Fibroblast of lung (primary cell): ENCODE measurements at regions not wholly inside any gene's neighbourhood (a gene's known extent, or its start where the extent isn't known, plus 50 kb on each side); places are given as distances from the start of the nearest gene placed in this dataset.

ENCODE experiments used
- DNase-seq, 2 donors: peaks; one replicate each; pipeline versions ENCODE4 v3.0.0 to v3.0.0-alpha.2; 2010; ENCODE audit warnings: low read depth in 2 of 2
- H2AFZ ChIP-seq: 2 replicates; pipeline ENCODE4 v1.5.1; 2012; ENCODE audit warnings: low read length, control low read depth, inconsistent platforms
- H3K27ac ChIP-seq: 2 replicates; pipeline ENCODE4 v1.5.1; 2011; ENCODE audit warnings: low read length, control low read depth; ENCODE audit not compliant: insufficient read depth
- H3K27me3 ChIP-seq: 2 replicates; pipeline ENCODE4 v1.5.1; 2011; ENCODE audit warnings: mild to moderate bottlenecking, low read length; ENCODE audit not compliant: control insufficient read depth, insufficient read depth
- H3K36me3 ChIP-seq: 2 replicates; pipeline ENCODE4 v1.5.1; 2011; ENCODE audit warnings: low read length; ENCODE audit not compliant: control insufficient read depth, insufficient read depth
- H3K4me1 ChIP-seq: 2 replicates; pipeline ENCODE4 v1.5.1; 2011; ENCODE audit warnings: low read length; ENCODE audit not compliant: control insufficient read depth, insufficient read depth; ENCODE audit errors: extremely low read depth
- H3K4me2 ChIP-seq: 2 replicates; pipeline ENCODE4 v1.5.1; 2011; ENCODE audit warnings: low read length, control low read depth; ENCODE audit not compliant: insufficient read depth; ENCODE audit errors: extremely low read depth
- H3K4me3 ChIP-seq, 4 experiments: fragments of 200-600 bp in 1 of 4; sonication (generic) in 1 of 4; replicated peaks in 1 of 4; 2 replicates each; pipeline ENCODE4 v1.5.1; 2011 to 2016; ENCODE audit warnings: low read length in 4 of 4, low read depth in 3 of 4, mild to moderate bottlenecking in 3 of 4, control low read depth in 2 of 4, inconsistent platforms in 1 of 4, mixed read lengths in 1 of 4; ENCODE audit not compliant: insufficient read depth in 1 of 4; ENCODE audit errors: control extremely low read depth in 1 of 4
- H3K79me2 ChIP-seq: 2 replicates; pipeline ENCODE4 v1.5.1; 2012; ENCODE audit warnings: mild to moderate bottlenecking, low read length, inconsistent platforms; ENCODE audit not compliant: control insufficient read depth, insufficient read depth
- H3K9ac ChIP-seq: 2 replicates; pipeline ENCODE4 v1.5.1; 2011; ENCODE audit warnings: mild to moderate bottlenecking, low read length, control low read depth; ENCODE audit not compliant: insufficient read depth
- H3K9me3 ChIP-seq: 2 replicates; pipeline ENCODE4 v1.5.1; 2012; ENCODE audit warnings: low read depth, low read length; ENCODE audit not compliant: control insufficient read depth, insufficient read depth
- H4K20me1 ChIP-seq: 2 replicates; pipeline ENCODE4 v1.5.1; 2011; ENCODE audit warnings: low read length; ENCODE audit not compliant: control insufficient read depth, insufficient read depth; ENCODE audit errors: extremely low read depth
- EZH2 ChIP-seq: IDR thresholded peaks from 2 replicates; pipeline ENCODE4 v1.5.1; 2012; ENCODE audit warnings: low read length, control low read depth, mild to moderate bottlenecking; ENCODE audit errors: missing control alignments
- TF ChIP-seq, protein P1 (sequence below), 2 donors: IDR thresholded peaks in 1 of 2; conservative IDR thresholded peaks in 1 of 2; 1 replicate in 1 of 2; 2 replicates in 1 of 2; pipeline ENCODE4 v1.5.1; 2011 to 2012; ENCODE audit warnings: low read length in 2 of 2, control low read depth in 1 of 2, inconsistent platforms in 1 of 2, low read depth in 1 of 2, mild to moderate bottlenecking in 1 of 2

DNA sequence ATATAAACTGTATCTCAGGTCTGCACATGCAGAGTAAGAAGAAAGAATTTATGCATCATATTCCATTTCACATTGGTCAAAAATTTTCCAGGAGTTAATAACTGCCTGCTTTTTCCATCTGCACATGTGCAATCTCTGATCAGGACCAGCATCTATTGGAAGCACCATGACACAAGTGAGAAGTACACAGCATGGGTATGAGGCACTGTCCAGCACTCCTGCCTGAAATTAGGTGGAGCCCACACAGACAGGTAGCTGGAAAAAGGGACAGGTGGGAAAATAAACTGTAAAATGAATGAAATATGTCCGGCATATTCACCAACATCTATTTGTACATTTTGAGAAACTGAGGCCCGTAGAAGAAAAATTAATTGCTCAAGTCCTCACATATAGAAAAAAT lies 609.2 kb upstream of the NXPH2 start:
- no peak for TF ChIP-seq EZH2
- TF ChIP-seq, protein P1, sequence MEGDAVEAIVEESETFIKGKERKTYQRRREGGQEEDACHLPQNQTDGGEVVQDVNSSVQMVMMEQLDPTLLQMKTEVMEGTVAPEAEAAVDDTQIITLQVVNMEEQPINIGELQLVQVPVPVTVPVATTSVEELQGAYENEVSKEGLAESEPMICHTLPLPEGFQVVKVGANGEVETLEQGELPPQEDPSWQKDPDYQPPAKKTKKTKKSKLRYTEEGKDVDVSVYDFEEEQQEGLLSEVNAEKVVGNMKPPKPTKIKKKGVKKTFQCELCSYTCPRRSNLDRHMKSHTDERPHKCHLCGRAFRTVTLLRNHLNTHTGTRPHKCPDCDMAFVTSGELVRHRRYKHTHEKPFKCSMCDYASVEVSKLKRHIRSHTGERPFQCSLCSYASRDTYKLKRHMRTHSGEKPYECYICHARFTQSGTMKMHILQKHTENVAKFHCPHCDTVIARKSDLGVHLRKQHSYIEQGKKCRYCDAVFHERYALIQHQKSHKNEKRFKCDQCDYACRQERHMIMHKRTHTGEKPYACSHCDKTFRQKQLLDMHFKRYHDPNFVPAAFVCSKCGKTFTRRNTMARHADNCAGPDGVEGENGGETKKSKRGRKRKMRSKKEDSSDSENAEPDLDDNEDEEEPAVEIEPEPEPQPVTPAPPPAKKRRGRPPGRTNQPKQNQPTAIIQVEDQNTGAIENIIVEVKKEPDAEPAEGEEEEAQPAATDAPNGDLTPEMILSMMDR (conservative IDR thresholded peaks at IDR 0.05 in 1 of 2, IDR thresholded peaks at IDR 0.05 in 1 of 2; ENCODE audit: low read depth in 1 of 2, low read length in 2 of 2): no peak
- Histone ChIP-seq H3K4me2 (no peak overlapping the region), H2AFZ (no peak overlapping the region), H3K27ac (no peak overlapping the region), H3K79me2 (no peaks in the 10 kb centered on the region), H3K4me1 (no peaks in the 10 kb centered on the region), H3K27me3 (no peaks in the 10 kb centered on the region), H3K36me3 (no peaks in the 10 kb centered on the region), H4K20me1 (no peaks in the 10 kb centered on the region), H3K9me3 (no peaks in the 10 kb centered on the region), H3K9ac (no peak overlapping the region), H3K4me3 (no peak overlapping the region)
- DNase-seq: no peak

DNA sequence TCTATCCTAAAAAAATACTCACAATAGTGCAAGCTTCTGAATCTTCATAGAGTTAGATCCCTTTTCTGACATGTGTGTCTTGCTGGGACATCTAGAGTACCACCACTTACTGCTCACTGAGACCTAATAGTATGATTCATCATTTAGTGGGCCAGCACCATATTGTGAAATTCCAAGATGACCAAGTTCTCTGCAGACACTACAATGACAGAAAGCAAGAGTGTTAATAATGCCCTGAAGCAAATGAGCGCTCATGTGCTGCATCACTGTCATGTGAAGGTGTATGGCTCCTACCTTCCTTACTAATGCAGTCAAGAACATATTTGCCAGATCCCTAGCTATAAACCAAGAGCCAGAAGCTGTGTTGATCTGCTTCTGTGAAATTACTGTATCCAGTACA lies 606.2 kb upstream of the NXPH2 start:
- H3K9me3 ChIP-seq: no peaks in the 10 kb centered on the region
- no peak overlapping the region for H2AFZ ChIP-seq
- no peak overlapping the region for H3K4me2 ChIP-seq
- H3K27ac ChIP-seq: no peak overlapping the region
- H3K9ac ChIP-seq: no peak overlapping the region
- no peaks in the 10 kb centered on the region for H3K4me1 ChIP-seq
- no peaks in the 10 kb centered on the region for H3K79me2 ChIP-seq
- H4K20me1 ChIP-seq: no peaks in the 10 kb centered on the region
- TF ChIP-seq EZH2: no peak
- TF ChIP-seq, protein P1 (conservative IDR thresholded peaks at IDR 0.05 in 1 of 2, IDR thresholded peaks at IDR 0.05 in 1 of 2; ENCODE audit: low read depth in 1 of 2, low read length in 2 of 2): no peak
- H3K27me3 ChIP-seq: no peaks in the 10 kb centered on the region
- DNase-seq: no peak
- no peak overlapping the region for H3K4me3 ChIP-seq
- no peaks in the 10 kb centered on the region for H3K36me3 ChIP-seq

DNA sequence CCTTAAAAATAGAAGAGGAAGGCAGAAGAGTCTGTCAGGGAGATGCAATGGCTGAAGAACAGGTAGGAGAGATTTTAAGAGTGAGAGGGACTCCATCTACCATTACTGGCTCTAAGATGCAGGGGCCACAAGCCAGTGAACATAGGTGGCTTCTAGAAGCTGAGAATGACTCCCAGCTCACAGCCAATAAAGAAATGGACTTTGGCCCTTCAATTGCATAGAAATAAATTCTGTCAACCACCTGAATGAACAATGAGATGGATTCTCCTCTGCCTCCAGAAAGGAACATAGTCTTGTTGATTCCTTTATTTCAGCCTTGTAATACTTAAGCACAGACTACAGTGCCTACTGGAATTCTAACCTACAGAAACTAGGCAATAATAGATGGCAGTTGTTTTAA lies 603.3 kb upstream of the NXPH2 start:
- Histone ChIP-seq H3K4me2 (no peak overlapping the region), H3K27ac (no peak overlapping the region), H3K9me3 (no peaks in the 10 kb centered on the region), H2AFZ (no peak overlapping the region), H3K79me2 (no peaks in the 10 kb centered on the region), H4K20me1 (no peaks in the 10 kb centered on the region), H3K9ac (no peak overlapping the region), H3K4me1 (no peaks in the 10 kb centered on the region), H3K27me3 (no peaks in the 10 kb centered on the region), H3K36me3 (no peaks in the 10 kb centered on the region), H3K4me3 (no peak overlapping the region)
- TF ChIP-seq, protein P1 (conservative IDR thresholded peaks at IDR 0.05 in 1 of 2, IDR thresholded peaks at IDR 0.05 in 1 of 2; ENCODE audit: low read depth in 1 of 2, low read length in 2 of 2): no peak
- no peak for TF ChIP-seq EZH2
- DNase-seq: no peak
